IMR-90 (cell line): ENCODE measurements at regions not wholly inside any gene's neighbourhood (a gene's known extent, or its start where the extent isn't known, plus 50 kb on each side); places are given as distances from the start of the nearest gene placed in this dataset.

ENCODE experiments used
- BHLHE40 ChIP-seq: fragments of 150-350 bp; IDR thresholded peaks from 2 replicates; pipeline ENCODE4 v1.6.1; 2016; ENCODE audit warnings: mild to moderate bottlenecking, low read depth, low read length
- CEBPB ChIP-seq: IDR thresholded peaks from 2 replicates; pipeline ENCODE4 v1.6.1; 2012; ENCODE audit warnings: low read depth, low read length, improper control_type of control experiment
- ELK1 ChIP-seq: fragments of 150-350 bp; IDR thresholded peaks from 2 replicates; pipeline ENCODE4 v1.6.1; 2016; ENCODE audit warnings: low read depth, mild to moderate bottlenecking, low read length, moderate library complexity, borderline replicate concordance
- MAFK ChIP-seq: IDR thresholded peaks from 2 replicates; pipeline ENCODE4 v1.6.1; 2012; ENCODE audit warnings: low read depth, low read length, improper control_type of control experiment
- MXI1 ChIP-seq: IDR thresholded peaks from 2 replicates; pipeline ENCODE4 v1.6.1; 2012; ENCODE audit warnings: low read depth, mild to moderate bottlenecking, low read length, moderate library complexity, borderline replicate concordance
- NFE2L2 ChIP-seq: fragments of 150-350 bp; IDR thresholded peaks from 2 replicates; pipeline ENCODE4 v1.6.1; 2016; ENCODE audit warnings: low read depth, mild to moderate bottlenecking, low read length
- POLR2A ChIP-seq: IDR thresholded peaks from 2 replicates; pipeline ENCODE4 v1.6.1; 2012; ENCODE audit warnings: mild to moderate bottlenecking, low read depth, low read length
- RAD21 ChIP-seq: IDR thresholded peaks from 2 replicates; pipeline ENCODE4 v1.6.1; 2012; ENCODE audit warnings: low read length, improper control_type of control experiment
- RFX5 ChIP-seq: IDR thresholded peaks from 2 replicates; pipeline ENCODE4 v1.8.0; 2012; ENCODE audit warnings: low read depth, mild to moderate bottlenecking, low read length, moderate library complexity
- SMC3 ChIP-seq: fragments of 150-350 bp; IDR thresholded peaks from 2 replicates; pipeline ENCODE4 v1.6.1; 2016; ENCODE audit warnings: low read depth, mild to moderate bottlenecking, antibody characterized with exemption, low read length, moderate library complexity
- TF ChIP-seq, protein P1 (sequence below): conservative IDR thresholded peaks from 2 replicates; pipeline ENCODE4 v1.5.1; 2012; ENCODE audit warnings: mild to moderate bottlenecking, low read depth, low read length, improper control_type of control experiment
- TF ChIP-seq, protein P2 (sequence below): fragments of 150-350 bp; IDR thresholded peaks from 2 replicates; pipeline ENCODE4 v1.6.1; 2017; ENCODE audit warnings: mild to moderate bottlenecking, antibody characterized with exemption, low read length, low read depth

GRCh38 chr3:28646435-28646834 is 297.8 kb upstream of the AZI2 start:
- TF ChIP-seq CEBPB (no peak), POLR2A (no peak), BHLHE40 (no peak), RAD21 (no peak), RFX5 (no peak), MXI1 (no peak), MAFK (no peak), NFE2L2 (no peak), ELK1 (no peak), SMC3 (no peak)
- TF ChIP-seq, protein P1, sequence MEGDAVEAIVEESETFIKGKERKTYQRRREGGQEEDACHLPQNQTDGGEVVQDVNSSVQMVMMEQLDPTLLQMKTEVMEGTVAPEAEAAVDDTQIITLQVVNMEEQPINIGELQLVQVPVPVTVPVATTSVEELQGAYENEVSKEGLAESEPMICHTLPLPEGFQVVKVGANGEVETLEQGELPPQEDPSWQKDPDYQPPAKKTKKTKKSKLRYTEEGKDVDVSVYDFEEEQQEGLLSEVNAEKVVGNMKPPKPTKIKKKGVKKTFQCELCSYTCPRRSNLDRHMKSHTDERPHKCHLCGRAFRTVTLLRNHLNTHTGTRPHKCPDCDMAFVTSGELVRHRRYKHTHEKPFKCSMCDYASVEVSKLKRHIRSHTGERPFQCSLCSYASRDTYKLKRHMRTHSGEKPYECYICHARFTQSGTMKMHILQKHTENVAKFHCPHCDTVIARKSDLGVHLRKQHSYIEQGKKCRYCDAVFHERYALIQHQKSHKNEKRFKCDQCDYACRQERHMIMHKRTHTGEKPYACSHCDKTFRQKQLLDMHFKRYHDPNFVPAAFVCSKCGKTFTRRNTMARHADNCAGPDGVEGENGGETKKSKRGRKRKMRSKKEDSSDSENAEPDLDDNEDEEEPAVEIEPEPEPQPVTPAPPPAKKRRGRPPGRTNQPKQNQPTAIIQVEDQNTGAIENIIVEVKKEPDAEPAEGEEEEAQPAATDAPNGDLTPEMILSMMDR: no peak
- TF ChIP-seq, protein P2, sequence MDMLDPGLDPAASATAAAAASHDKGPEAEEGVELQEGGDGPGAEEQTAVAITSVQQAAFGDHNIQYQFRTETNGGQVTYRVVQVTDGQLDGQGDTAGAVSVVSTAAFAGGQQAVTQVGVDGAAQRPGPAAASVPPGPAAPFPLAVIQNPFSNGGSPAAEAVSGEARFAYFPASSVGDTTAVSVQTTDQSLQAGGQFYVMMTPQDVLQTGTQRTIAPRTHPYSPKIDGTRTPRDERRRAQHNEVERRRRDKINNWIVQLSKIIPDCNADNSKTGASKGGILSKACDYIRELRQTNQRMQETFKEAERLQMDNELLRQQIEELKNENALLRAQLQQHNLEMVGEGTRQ: no peak
